Epithelial cell of proximal tubule (primary cell): ENCODE measurements at regions not wholly inside any gene's neighbourhood (a gene's known extent, or its start where the extent isn't known, plus 50 kb on each side); places are given as distances from the start of the nearest gene placed in this dataset.

Experiments used
- DNase-seq: peaks from one replicate; pipeline ENCODE4 v3.0.0-alpha.2; 2011; ENCODE audit warnings: low read depth
- H3K4me3 ChIP-seq: 2 replicates; pipeline ENCODE4 v1.5.1; 2011; ENCODE audit warnings: low read depth, mild to moderate bottlenecking, low read length
- CTCF ChIP-seq: conservative IDR thresholded peaks from 2 replicates; pipeline ENCODE4 v1.5.1; 2012; ENCODE audit warnings: low read depth, mild to moderate bottlenecking, low read length

GRCh38 chr6:167543602-167544497 is 219.0 kb downstream of the TTLL2 start:
- DNase-seq = no peak

GRCh38 chr6:167546611-167547327 is 221.9 kb downstream of the TTLL2 start:
- no peak for TF ChIP-seq CTCF

More at GRCh38 chr6:167543602-167544497, 219.0 kb downstream of the TTLL2 start:
- TF ChIP-seq CTCF = no peak
- H3K4me3 ChIP-seq = no peak overlapping the region

GRCh38 chr6:167547328-167547692 is 222.4 kb downstream of the TTLL2 start:
- H3K4me3 ChIP-seq = no peak overlapping the region
- no peak for TF ChIP-seq CTCF
- no peak for DNase-seq

More at GRCh38 chr6:167546611-167547327, 221.9 kb downstream of the TTLL2 start:
- peak; percentile 41 for DNase-seq
- peak overlapping the region; percentile 40 for H3K4me3 ChIP-seq

GRCh38 chr6:167547751-167548150 is 222.9 kb downstream of the TTLL2 start:
- no peak for TF ChIP-seq CTCF
- DNase-seq = no peak
- H3K4me3 ChIP-seq = no peak overlapping the region

GRCh38 chr6:167548451-167548850 is 223.6 kb downstream of the TTLL2 start:
- no peak overlapping the region for H3K4me3 ChIP-seq
- no peak for DNase-seq
- TF ChIP-seq CTCF = no peak

GRCh38 chr6:167549213-167549612 is 224.3 kb downstream of the TTLL2 start:
- TF ChIP-seq CTCF = no peak
- H3K4me3 ChIP-seq = no peak overlapping the region
- no peak for DNase-seq
